HEK293 (cell line): ENCODE measurements at regions not wholly inside any gene's neighbourhood (a gene's known extent, or its start where the extent isn't known, plus 50 kb on each side); places are given as distances from the start of the nearest gene placed in this dataset.

Experiments used
- CTCF ChIA-PET: fragments of 350-600 bp; formaldehyde crosslinking; extraction: SDS; loops from one replicate; lab custom pipeline; 2021; ENCODE audit warnings: antibody characterized with exemption; lab: Yijun Ruan, JAX
- POLR2A ChIA-PET: fragments of 300-600 bp; formaldehyde crosslinking; extraction: SDS; loops from one replicate; lab custom pipeline; 2020; ENCODE audit warnings: antibody characterized with exemption, inconsistent platforms; lab: Yijun Ruan, JAX
- H3K27ac ChIP-seq: fragments of 200-500 bp; sonication (Bioruptor generic); 2 replicates; pipeline ENCODE4 v1.5.1; 2014; ENCODE audit warnings: low read depth, low read length, control low read depth, inconsistent platforms; ENCODE audit errors: extremely low read depth
- H3K36me3 ChIP-seq, 2 experiments: fragments of 200-500 bp in 1 of 2; sonication (Bioruptor generic) in 1 of 2; 1 replicate in 1 of 2; 2 replicates in 1 of 2; pipeline ENCODE4 v1.5.1; 2014 to 2017; ENCODE audit warnings: inconsistent platforms in 2 of 2, low read length in 2 of 2; ENCODE audit not compliant: control insufficient read depth in 2 of 2, insufficient read depth in 1 of 2
- H3K4me1 ChIP-seq: fragments of 200-500 bp; sonication (Bioruptor generic); 2 replicates; pipeline ENCODE4 v1.5.1; 2014; ENCODE audit warnings: mild to moderate bottlenecking, low read length, inconsistent platforms; ENCODE audit not compliant: control insufficient read depth, insufficient read depth
- H3K4me3 ChIP-seq: 2 replicates; pipeline ENCODE4 v1.5.1; 2011; ENCODE audit warnings: low read depth, mild to moderate bottlenecking, control low read depth, low read length, moderate library complexity
- H3K9me3 ChIP-seq: fragments of 200-500 bp; sonication (Bioruptor generic); 2 replicates; pipeline ENCODE4 v1.5.1; 2014; ENCODE audit warnings: low read depth, low read length, inconsistent platforms; ENCODE audit not compliant: control insufficient read depth, insufficient read depth
- HIC1 ChIP-seq: fragments of 450-650 bp; formaldehyde crosslinking; IDR thresholded peaks from 2 replicates; pipeline ENCODE4 v1.5.1; 2016; ENCODE audit warnings: missing biosample characterization, missing genetic modification characterization
- IKZF3 ChIP-seq: fragments of 450-650 bp; IDR thresholded peaks from 2 replicates; pipeline ENCODE4 v1.5.0; 2018; ENCODE audit warnings: missing biosample characterization, mild to moderate bottlenecking, missing genetic modification characterization, moderate library complexity
- OVOL3 ChIP-seq: fragments of 450-650 bp; formaldehyde crosslinking; IDR thresholded peaks from 2 replicates; pipeline ENCODE4 v1.5.1; 2016; ENCODE audit warnings: missing biosample characterization, missing genetic modification characterization
- PRDM1 ChIP-seq: fragments of 450-650 bp; formaldehyde crosslinking; IDR thresholded peaks from 2 replicates; pipeline ENCODE4; 2016; ENCODE audit warnings: missing biosample characterization, missing genetic modification characterization
- ZBTB1 ChIP-seq: fragments of 450-650 bp; formaldehyde crosslinking; IDR thresholded peaks from 2 replicates; pipeline ENCODE4 v1.5.1; 2016; ENCODE audit warnings: missing biosample characterization, missing genetic modification characterization
- ZFP37 ChIP-seq: fragments of 450-650 bp; formaldehyde crosslinking; IDR thresholded peaks from 2 replicates; pipeline ENCODE4 v1.5.1; 2016; ENCODE audit warnings: missing biosample characterization, missing genetic modification characterization
- ZNF114 ChIP-seq: fragments of 450-650 bp; formaldehyde crosslinking; IDR thresholded peaks from 2 replicates; pipeline ENCODE4 v1.5.0; 2017; ENCODE audit warnings: missing biosample characterization, missing genetic modification characterization
- ZNF138 ChIP-seq: fragments of 450-650 bp; formaldehyde crosslinking; IDR thresholded peaks from 2 replicates; pipeline ENCODE4 v1.5.1; 2016; ENCODE audit warnings: missing biosample characterization, missing genetic modification characterization, borderline replicate concordance
- ZNF140 ChIP-seq: fragments of 450-650 bp; formaldehyde crosslinking; IDR thresholded peaks from 2 replicates; pipeline ENCODE4 v1.5.1; 2016; ENCODE audit warnings: missing biosample characterization, missing genetic modification characterization
- ZNF19 ChIP-seq: fragments of 450-650 bp; formaldehyde crosslinking; IDR thresholded peaks from 2 replicates; pipeline ENCODE4; 2016; ENCODE audit warnings: missing biosample characterization, missing genetic modification characterization, low read depth
- ZNF23 ChIP-seq: fragments of 450-650 bp; formaldehyde crosslinking; IDR thresholded peaks from 2 replicates; pipeline ENCODE4 v1.5.1; 2016; ENCODE audit warnings: missing biosample characterization, missing genetic modification characterization, borderline replicate concordance
- ZNF341 ChIP-seq: fragments of 450-650 bp; formaldehyde crosslinking; IDR thresholded peaks from 2 replicates; pipeline ENCODE4; 2016; ENCODE audit warnings: low read depth, missing biosample characterization, missing genetic modification characterization
- ZNF394 ChIP-seq: fragments of 450-650 bp; formaldehyde crosslinking; IDR thresholded peaks from 2 replicates; pipeline ENCODE4 v1.5.1; 2016; ENCODE audit warnings: missing biosample characterization, missing genetic modification characterization, mild to moderate bottlenecking, moderate library complexity, borderline replicate concordance
- ZNF426 ChIP-seq: fragments of 450-650 bp; formaldehyde crosslinking; IDR thresholded peaks from 2 replicates; pipeline ENCODE4 v1.5.1; 2017; ENCODE audit warnings: missing biosample characterization, missing genetic modification characterization, mild to moderate bottlenecking, inconsistent platforms, moderate library complexity
- ZNF518A ChIP-seq: fragments of 450-650 bp; formaldehyde crosslinking; conservative IDR thresholded peaks from 2 replicates; pipeline ENCODE4 v1.5.1; 2016; ENCODE audit warnings: low read depth, missing biosample characterization, missing genetic modification characterization
- ZNF521 ChIP-seq: fragments of 450-650 bp; formaldehyde crosslinking; IDR thresholded peaks from 2 replicates; pipeline ENCODE4 v1.5.1; 2017; ENCODE audit warnings: missing biosample characterization, mild to moderate bottlenecking, missing genetic modification characterization
- ZNF623 ChIP-seq: fragments of 450-650 bp; formaldehyde crosslinking; IDR thresholded peaks from 2 replicates; pipeline ENCODE4 v1.5.1; 2016; ENCODE audit warnings: missing biosample characterization, missing genetic modification characterization
- ZNF624 ChIP-seq: fragments of 450-650 bp; formaldehyde crosslinking; IDR thresholded peaks from 2 replicates; pipeline ENCODE4 v1.5.1; 2017; ENCODE audit warnings: missing biosample characterization, missing genetic modification characterization
- ZNF785 ChIP-seq: fragments of 450-650 bp; formaldehyde crosslinking; IDR thresholded peaks from 2 replicates; pipeline ENCODE4 v1.5.1; 2016; ENCODE audit warnings: missing biosample characterization, missing genetic modification characterization

- TF ChIP-seq ZNF518A (tag by site-specific recombination) (no peak), ZNF521 (tag by site-specific recombination) (no peak), ZNF785 (tag by site-specific recombination) (no peak), ZNF19 (tag by site-specific recombination) (no peak), ZNF140 (no peak), ZNF426 (no peak), ZFP37 (tag by site-specific recombination) (no peak), ZNF341 (no peak)
These were observed 317.1 kb downstream of the ANXA1 start (continued) for GRCh38 chr9:73468716-73469115.

GRCh38 chr9:73470766-73471165 lies 319.1 kb downstream of the ANXA1 start:
- no peak for TF ChIP-seq PRDM1 (tag by site-specific recombination)
- TF ChIP-seq ZNF623, result no peak
- no peak for TF ChIP-seq ZNF394 (tag by site-specific recombination)
- TF ChIP-seq ZNF23 (tag by site-specific recombination), result no peak
- TF ChIP-seq HIC1 (tag by site-specific recombination), result no peak
- no peak for TF ChIP-seq ZBTB1
- no peak for TF ChIP-seq ZNF114 (tag by site-specific recombination)
- no peak for TF ChIP-seq ZNF624 (tag by site-specific recombination)
- no peak for TF ChIP-seq IKZF3 (tag by site-specific recombination)
- no peak for TF ChIP-seq ZNF138 (tag by site-specific recombination)
- TF ChIP-seq ZNF426, result no peak
- no peak for TF ChIP-seq OVOL3 (tag by site-specific recombination)
- no peaks in the 10 kb centered on the region for H3K36me3 ChIP-seq
- no peak overlapping the region for H3K27ac ChIP-seq
- no peaks in the 10 kb centered on the region for H3K4me1 ChIP-seq
- no peak overlapping the region for H3K4me3 ChIP-seq
- no peaks in the 10 kb centered on the region for H3K9me3 ChIP-seq
- ChIA-PET CTCF (interaction anchor here (1.2 kb wide), 1 partner anchor 13 kb away, joined by 3 read pairs; no protein-coding TSS in a partner anchor), POLR2A (no interaction called here)
